Heart left ventricle (tissue), 16 donors: ENCODE measurements at regions not wholly inside any gene's neighbourhood (a gene's known extent, or its start where the extent isn't known, plus 50 kb on each side); places are given as distances from the start of the nearest gene placed in this dataset.
"Not testable (repeated sequence)": the region's sequence is repeated elsewhere in the genome, so short reads cannot be mapped to it uniquely, and the experiment has no call there.

ENCODE experiments used
- ATAC-seq, 4 donors: fragments of 200-7000 bp; cut with Tn5 transposase; one replicate each; pipeline ENCODE4 v1.9.1; 2020 to 2022; ENCODE audit warnings: moderate library complexity in 4 of 4, mild to moderate bottlenecking in 3 of 4, moderate number of reproducible peaks in 1 of 4
- DNase-seq, 5 donors: peaks; one replicate each; pipeline ENCODE4 v3.0.0-alpha.2; 2020
- H3K27ac ChIP-seq, 12 donors: fragments of 200-600 bp; sonication (generic) in 4 of 12; one replicate each; pipeline versions ENCODE4 v1.5.0 to v1.8.0; 2016 to 2022; ENCODE audit warnings: mild to moderate bottlenecking in 2 of 12
- H3K27me3 ChIP-seq, 9 donors: fragments of 200-600 bp; sonication (generic) in 2 of 9; one replicate each; pipeline versions ENCODE4 v1.5.1 to v1.8.0; 2016 to 2022; ENCODE audit warnings: mild to moderate bottlenecking in 3 of 9
- H3K36me3 ChIP-seq, 9 donors: fragments of 200-600 bp; sonication (generic) in 2 of 9; one replicate each; pipeline versions ENCODE4 v1.5.0 to v1.8.0; 2018 to 2022; ENCODE audit warnings: mild to moderate bottlenecking in 2 of 9
- H3K4me1 ChIP-seq, 12 donors: fragments of 200-600 bp; sonication (generic) in 4 of 12; one replicate each; pipeline versions ENCODE4 v1.5.0 to v1.8.0; 2016 to 2022; ENCODE audit warnings: mild to moderate bottlenecking in 3 of 12
- H3K4me3 ChIP-seq, 12 donors: fragments of 200-600 bp; sonication (generic) in 4 of 12; one replicate each; pipeline versions ENCODE4 v1.5.0 to v1.8.0; 2017 to 2022; ENCODE audit warnings: mild to moderate bottlenecking in 9 of 12, moderate library complexity in 4 of 12
- H3K9me3 ChIP-seq, 12 donors: fragments of 200-600 bp; sonication (generic) in 4 of 12; one replicate each; pipeline versions ENCODE4 v1.5.0 to v1.8.0; 2016 to 2022; ENCODE audit warnings: mild to moderate bottlenecking in 1 of 12
- POLR2A ChIP-seq, 2 donors: fragments of 450-650 bp; IDR thresholded peaks; one replicate each; pipeline ENCODE4 v1.6.1; 2017; ENCODE audit warnings: antibody characterized with exemption in 2 of 2, mild to moderate bottlenecking in 2 of 2, moderate library complexity in 2 of 2
- WGBS, 4 donors: extraction: QIAGEN DNeasy Blood & Tissue Kit in 2 of 4; methylation state at CpG; one replicate each; pipeline versions ENCODE4 v1.1.5 to v1.1.7; 2013 to 2018; 5-methylcytosine and 5-hydroxymethylcytosine counted together
- intact Hi-C, 10 donors: fragments of 100-400 bp; cut with DNase I; formaldehyde crosslinking; loops; one replicate each; pipeline versions ENCODE4 v1.11.1 to v1.14.2; 2022
- TF ChIP-seq, protein P1 (sequence below), 12 donors: fragments of 200-600 bp; sonication (generic) in 4 of 12; IDR thresholded peaks; one replicate each; pipeline versions ENCODE4 v1.5.0 to v1.8.0; 2018 to 2022; ENCODE audit warnings: antibody characterized with exemption in 12 of 12, mild to moderate bottlenecking in 5 of 12
- donor health status: ischemic (EF 13 %, LVEDD 7.1; RV severe dilation, severe dysfunction).
- donor health status: healthy with polysubstance abuse.
- donor health status: DM: no; HTN: yes; CAD: no.
- donor health status: DM: no; HTN: no; CAD: no.
- donor health status: ischemic (EF 25% LVEDD 6.9; RV normal size, moderate dysfunction).
- donor health status: ischemic (EF 25% LVEDD 5.7; RV mildly dilated, moderate dysfunction).
- donor health status: healthy.
- donor health status: DM: yes; HTN: yes; CAD: no.
- donor health status: ischemic (EF 35%, LVEDD 5.7; RV mildly dilated, moderate dysfunction).
- donor health status: nonischemic (EF 11% LVEDD 7.7; RV severe dilation, severe dysfunction).
- donor health status: DM: yes; HTN: yes; CAD: no.
- donor health status: PGD.
- donor health status: ischemic (EF 29% LVEDD 5.4; RV normal size, mild dysfunction).
- donor health status: nonischemic (EF 23%, LVEDD 6.1; RV moderate dilation, normal function).

GRCh38 chr9:86613943-86614342 is 259.7 kb upstream of the TUT7 start:
- Histone ChIP-seq H3K9me3 (no peaks in the 10 kb centered on the region), H3K4me1 (peaks cover 0 to 8% (median 0%) of the 10 kb centered on the region in 12 donors), H3K27ac (no peak overlapping the region), H3K4me3 (no peak overlapping the region), H3K36me3 (no peaks in the 10 kb centered on the region), H3K27me3 (no peaks in the 10 kb centered on the region)
- no peak for TF ChIP-seq POLR2A (IDR thresholded peaks at IDR 0.05)
- TF ChIP-seq, protein P1, sequence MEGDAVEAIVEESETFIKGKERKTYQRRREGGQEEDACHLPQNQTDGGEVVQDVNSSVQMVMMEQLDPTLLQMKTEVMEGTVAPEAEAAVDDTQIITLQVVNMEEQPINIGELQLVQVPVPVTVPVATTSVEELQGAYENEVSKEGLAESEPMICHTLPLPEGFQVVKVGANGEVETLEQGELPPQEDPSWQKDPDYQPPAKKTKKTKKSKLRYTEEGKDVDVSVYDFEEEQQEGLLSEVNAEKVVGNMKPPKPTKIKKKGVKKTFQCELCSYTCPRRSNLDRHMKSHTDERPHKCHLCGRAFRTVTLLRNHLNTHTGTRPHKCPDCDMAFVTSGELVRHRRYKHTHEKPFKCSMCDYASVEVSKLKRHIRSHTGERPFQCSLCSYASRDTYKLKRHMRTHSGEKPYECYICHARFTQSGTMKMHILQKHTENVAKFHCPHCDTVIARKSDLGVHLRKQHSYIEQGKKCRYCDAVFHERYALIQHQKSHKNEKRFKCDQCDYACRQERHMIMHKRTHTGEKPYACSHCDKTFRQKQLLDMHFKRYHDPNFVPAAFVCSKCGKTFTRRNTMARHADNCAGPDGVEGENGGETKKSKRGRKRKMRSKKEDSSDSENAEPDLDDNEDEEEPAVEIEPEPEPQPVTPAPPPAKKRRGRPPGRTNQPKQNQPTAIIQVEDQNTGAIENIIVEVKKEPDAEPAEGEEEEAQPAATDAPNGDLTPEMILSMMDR (IDR thresholded peaks at IDR 0.05) = no peak
- ATAC-seq (no peak), DNase-seq (no peak)
- 90 to 95% (median 92%) methylated on average over 5 of the region's 5 CpGs for WGBS, 4 donors
- intact Hi-C loops = loop anchor here in 4 of 10 donors (2.0 to 10.0 kb wide), 3 partner anchors 331 to 711 kb away; partner anchors contain the start of gene GAS1 (in 1 of the 4)

DNA sequence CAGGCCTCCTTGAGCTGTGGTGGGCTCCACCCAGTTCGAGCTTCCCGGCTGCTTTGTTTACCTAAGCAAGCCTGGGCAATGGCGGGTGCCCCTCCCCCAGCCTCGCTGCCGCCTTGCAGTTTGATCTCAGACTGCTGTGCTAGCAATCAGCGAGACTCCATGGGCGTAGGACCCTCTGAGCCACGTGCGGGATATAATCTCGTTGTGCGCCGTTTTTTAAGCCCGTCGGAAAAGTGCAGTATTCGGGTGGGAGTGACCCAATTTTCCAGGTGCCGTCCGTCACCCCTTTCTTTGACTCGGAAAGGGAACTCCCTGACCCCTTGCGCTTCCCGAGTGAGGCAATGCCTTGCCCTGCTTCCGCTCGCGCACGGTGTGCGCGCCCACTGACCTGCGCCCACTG is 257.3 kb upstream of the TUT7 start:
- DNase-seq, H3K4me1 ChIP-seq, ATAC-seq, H3K36me3 ChIP-seq, H3K4me3 ChIP-seq, H3K9me3 ChIP-seq, H3K27ac ChIP-seq, H3K27me3 ChIP-seq: not testable (repeated sequence)
- intact Hi-C loops = loop anchor here in 3 of 10 donors (10.0 kb wide), 2 partner anchors 333 to 713 kb away; partner anchors contain the start of gene GAS1 (in 1 of the 3)
- WGBS, 4 donors = 86 to 92% (median 88%) methylated on average over 18 to 23 of the region's 27 CpGs

DNA sequence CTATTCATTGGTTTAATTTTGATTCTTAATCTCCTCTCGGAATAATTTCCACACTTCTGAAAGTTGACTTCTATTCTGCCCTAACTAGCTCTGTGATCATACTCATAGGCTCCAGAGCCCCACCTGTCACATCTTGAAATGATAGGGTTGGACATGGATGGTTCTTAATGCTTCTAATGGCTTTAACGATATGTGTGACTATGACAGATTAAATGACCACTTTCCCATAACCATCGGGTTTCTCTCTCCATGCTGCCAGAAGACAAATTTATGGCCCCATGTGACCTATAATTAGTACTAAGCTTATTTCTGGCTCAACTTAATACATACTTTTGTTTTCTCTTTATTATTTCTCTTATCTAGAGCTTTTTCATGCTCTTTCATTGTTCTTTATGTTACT is 251.1 kb upstream of the TUT7 start:
- H3K36me3 ChIP-seq = no peaks in the 10 kb centered on the region
- DNase-seq (no peak), ATAC-seq (no peak)
- intact Hi-C loops = no loop called here
- TF ChIP-seq POLR2A (IDR thresholded peaks at IDR 0.05) = no peak
- TF ChIP-seq, protein P1 (IDR thresholded peaks at IDR 0.05) = no peak
- H3K27me3 ChIP-seq = no peaks in the 10 kb centered on the region
- H3K9me3 ChIP-seq = no peaks in the 10 kb centered on the region
- peaks cover 0 to 17% (median 3%) of the 10 kb centered on the region in 12 donors for H3K4me1 ChIP-seq
- no peak overlapping the region for H3K4me3 ChIP-seq
- no peak overlapping the region for H3K27ac ChIP-seq
- 87 to 94% (median 92%) methylated on average over 3 of the region's 3 CpGs for WGBS, 4 donors

- DNase-seq (no peak), ATAC-seq (no peak)
- H3K27ac ChIP-seq = no peak overlapping the region
- H3K4me3 ChIP-seq = no peak overlapping the region
- TF ChIP-seq POLR2A (IDR thresholded peaks at IDR 0.05) = no peak
- TF ChIP-seq, protein P1 (IDR thresholded peaks at IDR 0.05) = no peak
- no peaks in the 10 kb centered on the region for H3K27me3 ChIP-seq
- intact Hi-C loops = no loop called here
- peaks cover 0 to 23% (median 6%) of the 10 kb centered on the region in 12 donors for H3K4me1 ChIP-seq
- H3K36me3 ChIP-seq = no peaks in the 10 kb centered on the region
- H3K9me3 ChIP-seq = no peaks in the 10 kb centered on the region
Observed at GRCh38 chr9:86604741-86605140, 250.5 kb upstream of the TUT7 start.

DNA sequence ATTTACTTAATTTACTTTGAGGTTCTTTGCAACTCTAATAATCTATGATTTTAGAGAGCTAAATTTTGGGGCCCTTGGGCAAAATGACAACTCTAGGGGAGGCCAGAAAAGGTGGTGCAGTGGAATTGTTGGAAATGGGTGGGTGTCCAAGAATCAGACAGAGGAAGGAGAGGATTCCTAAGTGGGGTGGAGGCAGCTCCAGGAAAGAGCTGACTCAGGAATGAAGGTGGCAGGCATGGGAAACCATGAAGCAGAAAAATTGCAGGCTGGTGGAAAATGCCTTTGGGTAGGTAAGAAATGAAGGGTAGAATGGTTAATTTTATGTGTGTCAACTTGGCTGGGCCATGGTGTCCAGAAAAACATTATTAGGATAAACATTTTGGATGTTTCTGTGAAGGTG is 248.5 kb upstream of the TUT7 start:
- no peaks in the 10 kb centered on the region for H3K36me3 ChIP-seq
- no peak for ATAC-seq
- no peak for TF ChIP-seq POLR2A (IDR thresholded peaks at IDR 0.05)
- TF ChIP-seq, protein P1 (IDR thresholded peaks at IDR 0.05) = no peak

More for the DNA sequence above, 248.5 kb upstream of the TUT7 start:
- peaks cover 0 to 29% (median 10%) of the 10 kb centered on the region in 12 donors for H3K4me1 ChIP-seq
- H3K27ac ChIP-seq = no peak overlapping the region
- H3K27me3 ChIP-seq = no peaks in the 10 kb centered on the region
- no peak overlapping the region for H3K4me3 ChIP-seq
- H3K9me3 ChIP-seq = no peaks in the 10 kb centered on the region
- intact Hi-C loops = no loop called here
- no peak for DNase-seq
